PC-9 (cell line): ENCODE measurements at regions not wholly inside any gene's neighbourhood (a gene's known extent, or its start where the extent isn't known, plus 50 kb on each side); places are given as distances from the start of the nearest gene placed in this dataset.

Experiments
- EZH2 ChIP-seq: fragments of 200-600 bp; sonication (generic); IDR thresholded peaks from 2 replicates; pipeline ENCODE4 v1.8.0; 2017; ENCODE audit warnings: antibody characterized with exemption, low read depth
- TF ChIP-seq, protein P1 (sequence below): fragments of 200-600 bp; sonication (generic); conservative IDR thresholded peaks from 2 replicates; pipeline ENCODE4 v1.6.1; 2017; ENCODE audit warnings: mixed run types, antibody characterized with exemption, mild to moderate bottlenecking, moderate library complexity

DNA sequence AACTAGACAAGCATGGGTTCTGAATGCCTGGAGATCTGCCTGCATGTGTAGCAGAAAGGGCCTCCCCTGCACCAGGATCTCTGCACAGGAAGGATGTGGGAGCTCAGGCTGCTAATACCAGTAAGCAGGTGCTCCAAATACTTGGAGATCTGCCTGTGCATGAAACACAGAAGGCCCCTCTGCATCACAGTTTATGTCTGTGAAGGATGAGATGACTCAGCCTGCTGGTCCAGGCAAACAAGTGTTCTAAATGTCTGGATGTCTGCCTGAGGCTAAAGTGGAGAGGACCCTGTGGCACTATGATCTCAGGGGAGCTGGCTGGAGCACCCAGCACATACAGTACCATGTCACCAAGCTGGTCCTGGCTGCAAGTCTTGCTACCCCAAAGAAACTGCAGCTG lies 678.8 kb downstream of the MCTP2 start:
- TF ChIP-seq, protein P1, sequence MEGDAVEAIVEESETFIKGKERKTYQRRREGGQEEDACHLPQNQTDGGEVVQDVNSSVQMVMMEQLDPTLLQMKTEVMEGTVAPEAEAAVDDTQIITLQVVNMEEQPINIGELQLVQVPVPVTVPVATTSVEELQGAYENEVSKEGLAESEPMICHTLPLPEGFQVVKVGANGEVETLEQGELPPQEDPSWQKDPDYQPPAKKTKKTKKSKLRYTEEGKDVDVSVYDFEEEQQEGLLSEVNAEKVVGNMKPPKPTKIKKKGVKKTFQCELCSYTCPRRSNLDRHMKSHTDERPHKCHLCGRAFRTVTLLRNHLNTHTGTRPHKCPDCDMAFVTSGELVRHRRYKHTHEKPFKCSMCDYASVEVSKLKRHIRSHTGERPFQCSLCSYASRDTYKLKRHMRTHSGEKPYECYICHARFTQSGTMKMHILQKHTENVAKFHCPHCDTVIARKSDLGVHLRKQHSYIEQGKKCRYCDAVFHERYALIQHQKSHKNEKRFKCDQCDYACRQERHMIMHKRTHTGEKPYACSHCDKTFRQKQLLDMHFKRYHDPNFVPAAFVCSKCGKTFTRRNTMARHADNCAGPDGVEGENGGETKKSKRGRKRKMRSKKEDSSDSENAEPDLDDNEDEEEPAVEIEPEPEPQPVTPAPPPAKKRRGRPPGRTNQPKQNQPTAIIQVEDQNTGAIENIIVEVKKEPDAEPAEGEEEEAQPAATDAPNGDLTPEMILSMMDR = no peak
- TF ChIP-seq EZH2 = no peak
